ENCODE measurements at regions not wholly inside any gene's neighbourhood (a gene's known extent, or its start where the extent isn't known, plus 50 kb on each side); places are given as distances from the start of the nearest gene placed in this dataset.

GRCh38 chr1:194473766-194474165 lies 1287.4 kb upstream of the B3GALT2 start:
- H3K27me3 Mint-ChIP-seq (ENCODE audit: insufficient read depth), result no peaks in the 10 kb centered on the region
- Histone ChIP-seq H3K27ac (ENCODE audit: low read depth, low read length) (no peak overlapping the region), H3K9me3 (ENCODE audit: control insufficient read depth, low read length) (no peaks in the 10 kb centered on the region), H3K4me1 (ENCODE audit: control insufficient read depth, insufficient read depth, low read length) (no peaks in the 10 kb centered on the region), H3K27me3 (ENCODE audit: control insufficient read depth, insufficient read depth, low read length, poor library complexity, severe bottlenecking) (no peaks in the 10 kb centered on the region), H3K36me3 (ENCODE audit: control insufficient read depth, insufficient read depth, low read length) (no peaks in the 10 kb centered on the region), H3K4me3 (ENCODE audit: low read length) (no peak overlapping the region), H3K9ac (ENCODE audit: extremely low read depth, low read length, poor library complexity, severe bottlenecking) (no peak overlapping the region)
- H3K4me1 Mint-ChIP-seq, result no peaks in the 10 kb centered on the region
- no peak for DNase-seq
- WGBS, 2 experiments (ENCODE audit: insufficient coverage in 1 of 2, insufficient read length in 1 of 2), result 94% methylated on average over 2 of the region's 2 CpGs; no CpG with 5 or more reads in 1 of the 2 experiments
- H3K27ac Mint-ChIP-seq, result no peak overlapping the region
- no peaks in the 10 kb centered on the region for H3K9me3 Mint-ChIP-seq
- no peaks in the 10 kb centered on the region for H3K36me3 Mint-ChIP-seq (ENCODE audit: low read depth)
- no peak for TF ChIP-seq CTCF (conservative IDR thresholded peaks at IDR 0.05)
- no peak overlapping the region for H3K4me3 Mint-ChIP-seq

DNA sequence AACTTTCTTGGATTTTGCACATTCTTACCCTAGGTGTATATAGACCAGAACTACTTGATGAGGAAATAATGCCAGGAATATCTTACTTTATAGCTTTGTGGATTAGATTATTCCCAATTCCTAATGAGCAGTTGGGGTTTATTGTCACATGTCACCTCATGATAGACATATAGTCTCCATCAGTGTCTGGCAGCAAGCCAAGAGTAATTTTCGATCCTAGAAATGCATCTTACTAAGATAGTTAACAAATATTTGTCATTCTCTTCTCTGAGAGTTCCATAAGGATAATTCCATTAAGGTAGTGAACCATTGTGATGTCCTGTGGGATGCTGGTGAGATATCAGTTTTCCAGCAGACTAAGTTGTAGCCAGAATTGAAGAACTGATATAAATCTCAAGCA lies 1282.9 kb upstream of the B3GALT2 start:
- Mint-ChIP-seq H3K27ac (no peak overlapping the region), H3K4me1 (no peaks in the 10 kb centered on the region), H3K27me3 (ENCODE audit: insufficient read depth) (no peaks in the 10 kb centered on the region), H3K9me3 (no peaks in the 10 kb centered on the region), H3K36me3 (ENCODE audit: low read depth) (no peaks in the 10 kb centered on the region), H3K4me3 (no peak overlapping the region)
- Histone ChIP-seq H3K4me1 (ENCODE audit: control insufficient read depth, insufficient read depth, low read length) (no peaks in the 10 kb centered on the region), H3K27ac (ENCODE audit: low read depth, low read length) (no peak overlapping the region), H3K36me3 (ENCODE audit: control insufficient read depth, insufficient read depth, low read length) (no peaks in the 10 kb centered on the region), H3K9me3 (ENCODE audit: control insufficient read depth, low read length) (no peaks in the 10 kb centered on the region), H3K9ac (ENCODE audit: extremely low read depth, low read length, poor library complexity, severe bottlenecking) (no peak overlapping the region), H3K27me3 (ENCODE audit: control insufficient read depth, insufficient read depth, low read length, poor library complexity, severe bottlenecking) (no peaks in the 10 kb centered on the region), H3K4me3 (ENCODE audit: low read length) (no peak overlapping the region)
- DNase-seq, result no peak
- 85% methylated on average over 1 of the region's 1 CpG; no CpG with 5 or more reads in 1 of the 2 experiments for WGBS, 2 experiments (ENCODE audit: insufficient coverage in 1 of 2, insufficient read length in 1 of 2)
- no peak for TF ChIP-seq CTCF (conservative IDR thresholded peaks at IDR 0.05)

- Histone ChIP-seq H3K4me3 (ENCODE audit: low read length) (no peak overlapping the region), H3K4me1 (ENCODE audit: control insufficient read depth, insufficient read depth, low read length) (no peaks in the 10 kb centered on the region), H3K9me3 (ENCODE audit: control insufficient read depth, low read length) (no peaks in the 10 kb centered on the region), H3K36me3 (ENCODE audit: control insufficient read depth, insufficient read depth, low read length) (no peaks in the 10 kb centered on the region), H3K27ac (ENCODE audit: low read depth, low read length) (no peak overlapping the region), H3K9ac (ENCODE audit: extremely low read depth, low read length, poor library complexity, severe bottlenecking) (no peak overlapping the region), H3K27me3 (ENCODE audit: control insufficient read depth, insufficient read depth, low read length, poor library complexity, severe bottlenecking) (no peaks in the 10 kb centered on the region)
- Mint-ChIP-seq H3K27me3 (ENCODE audit: insufficient read depth) (no peaks in the 10 kb centered on the region), H3K36me3 (ENCODE audit: low read depth) (no peaks in the 10 kb centered on the region), H3K9me3 (no peaks in the 10 kb centered on the region), H3K27ac (no peak overlapping the region), H3K4me1 (no peaks in the 10 kb centered on the region), H3K4me3 (no peak overlapping the region)
- TF ChIP-seq CTCF (conservative IDR thresholded peaks at IDR 0.05), result peak; percentile 68
- WGBS, 2 experiments (ENCODE audit: insufficient coverage in 1 of 2, insufficient read length in 1 of 2), result 56 to 64% methylated on average over 3 to 4 of the region's 4 CpGs
- no peak for DNase-seq
Measured at GRCh38 chr1:194466706-194467105, 1280.3 kb upstream of the B3GALT2 start.
